AG08395 (cell line): ENCODE measurements at regions not wholly inside any gene's neighbourhood (a gene's known extent, or its start where the extent isn't known, plus 50 kb on each side); places are given as distances from the start of the nearest gene placed in this dataset.
"Not testable (repeated sequence)": the region's sequence is repeated elsewhere in the genome, so short reads cannot be mapped to it uniquely, and the experiment has no call there.

ENCODE experiments used
- DNase-seq: peaks from one replicate; pipeline ENCODE4 v3.0.0; 2012; ENCODE audit warnings: mixed read lengths, low spot score

DNA sequence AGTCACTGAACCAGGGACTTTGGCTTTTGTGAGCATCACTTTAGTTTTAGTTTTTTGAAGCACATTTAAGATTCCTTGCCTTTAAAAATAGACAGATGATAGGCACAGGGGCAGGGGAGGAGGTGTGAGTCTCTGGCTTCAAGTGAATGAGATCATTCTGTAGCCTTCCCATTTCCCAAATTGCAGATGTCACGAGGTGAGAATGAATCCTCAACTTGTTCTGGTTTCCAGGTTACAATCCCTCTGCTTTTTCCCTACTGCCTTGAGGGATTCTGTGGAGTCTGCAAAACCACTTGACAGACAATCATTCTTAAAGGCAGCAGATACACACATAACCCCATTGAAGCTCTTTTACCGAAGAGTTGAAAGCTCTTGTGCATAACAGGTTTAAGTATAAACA is 332.4 kb downstream of the DMAC1 start:
- no peak for DNase-seq

DNA sequence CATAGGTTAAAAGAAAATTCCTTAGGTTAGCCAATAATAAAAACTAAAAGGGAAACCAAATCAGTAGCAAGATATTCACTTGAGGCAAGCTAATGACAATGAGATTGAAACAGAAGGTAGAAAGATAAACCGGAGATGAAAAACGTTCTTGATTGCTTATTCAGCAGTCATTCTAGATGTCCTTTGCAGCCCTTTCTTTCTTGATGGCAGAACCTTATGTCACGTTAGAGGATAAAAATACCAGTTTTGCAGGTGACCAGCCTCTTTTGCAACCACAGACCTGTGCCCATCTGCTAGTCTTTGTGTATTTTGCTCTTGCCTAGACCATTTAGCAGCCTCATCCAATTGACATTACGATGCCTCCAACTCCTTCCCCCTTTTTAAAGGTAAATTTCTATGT is 337.8 kb downstream of the DMAC1 start:
- no peak for DNase-seq

DNA sequence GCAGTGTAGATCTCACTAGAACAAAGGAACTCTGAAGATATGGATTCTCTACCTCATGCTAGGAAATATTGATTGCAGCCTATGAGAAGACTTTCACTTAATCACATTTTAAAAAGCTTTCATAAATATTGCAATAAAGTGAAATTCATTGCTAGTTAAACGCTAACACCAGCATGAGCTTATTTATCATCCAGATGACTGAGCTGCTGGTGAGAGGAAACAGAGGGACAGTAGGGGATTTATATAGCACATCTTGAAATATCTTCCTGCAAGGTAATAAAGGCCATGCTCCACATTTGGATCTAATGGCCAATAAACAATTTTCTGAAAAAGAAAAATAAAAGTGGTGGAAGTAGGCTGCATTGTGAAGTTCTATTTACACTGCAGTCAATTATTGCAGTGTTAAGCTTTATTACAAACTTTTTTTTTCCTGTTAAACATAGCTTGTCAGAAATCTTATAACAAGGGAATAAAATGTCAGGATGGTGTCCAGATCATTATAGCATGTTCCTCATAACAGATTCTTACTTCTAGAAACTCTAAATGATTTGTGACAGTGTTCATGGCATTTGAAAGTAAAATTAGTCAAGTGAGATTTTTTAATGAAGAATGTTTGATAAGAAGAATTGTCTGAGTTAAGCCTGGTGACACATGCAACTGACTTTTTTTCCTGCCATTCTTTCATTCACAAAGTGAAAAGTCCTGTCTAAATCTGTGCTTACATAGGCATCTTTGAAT is 342.6 kb downstream of the DMAC1 start:
- no peak for DNase-seq

DNA sequence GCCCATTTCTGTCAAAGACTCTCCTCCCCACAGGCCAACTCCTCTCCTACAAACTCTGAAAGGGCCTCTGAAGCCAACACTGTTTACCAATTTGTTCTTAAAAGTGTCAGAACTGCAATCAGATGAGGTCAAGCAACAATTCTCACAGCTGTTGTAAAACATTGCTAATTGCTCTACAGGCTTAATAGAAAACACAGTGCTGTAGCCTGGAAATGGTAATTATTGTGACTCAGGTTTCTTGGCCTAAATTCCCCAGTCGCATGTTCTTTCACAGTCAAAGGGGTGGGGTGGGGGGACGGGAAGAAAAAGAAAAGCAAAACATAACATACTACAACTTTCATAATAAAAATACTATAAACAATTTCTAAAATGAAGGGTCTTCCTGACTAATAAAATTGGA is 343.2 kb downstream of the DMAC1 start:
- DNase-seq, result no peak

DNA sequence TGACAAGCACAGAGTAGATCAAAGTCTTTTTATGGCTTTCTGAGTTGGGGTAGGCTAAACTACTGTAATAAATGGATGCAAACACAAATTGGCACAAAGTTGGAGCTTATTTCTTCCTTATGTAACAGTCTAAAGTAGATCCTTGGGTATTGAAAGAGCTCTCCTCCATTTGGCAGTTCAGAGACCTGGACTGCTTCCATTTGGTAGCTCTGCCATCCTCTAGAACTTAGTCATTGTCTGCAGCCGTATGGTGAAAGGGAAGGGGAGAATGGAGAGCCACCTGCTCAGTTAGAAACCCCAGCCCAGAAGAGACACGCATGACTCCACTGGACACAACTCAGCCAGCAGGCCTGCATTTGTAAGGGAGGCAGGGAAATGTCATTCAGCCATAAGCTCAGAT is 345.0 kb downstream of the DMAC1 start:
- no peak for DNase-seq

DNA sequence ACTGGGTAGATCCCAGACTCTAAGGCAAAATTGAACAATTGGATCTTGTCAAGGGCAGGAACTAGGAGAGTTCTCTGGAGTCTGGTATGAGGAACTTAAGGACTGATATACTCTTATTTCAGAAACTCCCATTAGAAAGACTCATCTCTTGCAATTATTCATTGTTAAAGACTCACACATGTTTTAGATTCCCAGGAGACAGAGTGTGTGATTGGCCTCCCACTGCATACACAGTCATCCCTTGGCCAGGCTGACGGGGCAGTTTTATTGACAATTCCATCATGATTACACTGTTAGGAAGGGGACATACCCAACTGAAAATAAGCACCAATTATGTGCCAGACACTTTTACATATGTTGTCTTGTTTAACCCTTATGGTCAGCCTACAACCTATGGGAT is 347.2 kb downstream of the DMAC1 start:
- peak; percentile 55 for DNase-seq

DNA sequence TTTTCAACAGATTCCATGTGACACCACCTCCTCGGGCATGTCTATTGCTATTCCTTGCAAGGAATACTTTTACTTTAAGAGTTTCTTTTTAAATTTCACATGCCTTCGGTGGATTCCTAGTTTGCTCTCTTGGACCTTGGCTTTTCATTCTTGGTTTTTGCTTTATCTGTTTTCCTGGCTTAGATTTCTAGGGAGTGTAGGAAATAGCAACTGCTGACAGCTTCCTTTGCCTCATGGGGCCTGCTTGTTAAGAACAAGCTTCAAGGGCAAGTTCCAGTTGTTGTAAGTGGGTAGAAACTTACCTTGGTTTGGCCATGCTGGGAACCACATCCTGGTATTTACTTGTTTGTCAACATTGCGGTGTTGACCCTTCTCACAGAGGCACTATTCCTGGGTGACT is 348.5 kb downstream of the DMAC1 start:
- no peak for DNase-seq

DNA sequence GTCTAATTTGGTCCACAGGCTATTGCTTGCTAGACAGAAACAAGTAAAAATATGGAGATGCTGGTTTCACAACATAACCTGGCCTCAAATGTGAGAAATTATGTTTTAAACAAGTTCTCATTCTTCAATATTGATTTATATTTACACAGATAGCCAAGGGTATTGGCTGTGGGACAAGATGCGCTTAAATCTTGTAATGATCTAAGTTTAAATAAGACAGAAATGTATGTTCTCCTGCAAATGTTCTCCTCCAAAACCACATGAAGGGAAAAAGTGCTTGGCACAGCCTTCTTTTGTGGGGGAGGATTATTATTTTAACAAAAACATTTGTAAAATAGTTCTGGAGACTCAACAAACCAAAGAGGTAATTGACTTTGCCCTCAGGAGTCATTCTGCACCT is 356.0 kb downstream of the DMAC1 start:
- no peak for DNase-seq

DNA sequence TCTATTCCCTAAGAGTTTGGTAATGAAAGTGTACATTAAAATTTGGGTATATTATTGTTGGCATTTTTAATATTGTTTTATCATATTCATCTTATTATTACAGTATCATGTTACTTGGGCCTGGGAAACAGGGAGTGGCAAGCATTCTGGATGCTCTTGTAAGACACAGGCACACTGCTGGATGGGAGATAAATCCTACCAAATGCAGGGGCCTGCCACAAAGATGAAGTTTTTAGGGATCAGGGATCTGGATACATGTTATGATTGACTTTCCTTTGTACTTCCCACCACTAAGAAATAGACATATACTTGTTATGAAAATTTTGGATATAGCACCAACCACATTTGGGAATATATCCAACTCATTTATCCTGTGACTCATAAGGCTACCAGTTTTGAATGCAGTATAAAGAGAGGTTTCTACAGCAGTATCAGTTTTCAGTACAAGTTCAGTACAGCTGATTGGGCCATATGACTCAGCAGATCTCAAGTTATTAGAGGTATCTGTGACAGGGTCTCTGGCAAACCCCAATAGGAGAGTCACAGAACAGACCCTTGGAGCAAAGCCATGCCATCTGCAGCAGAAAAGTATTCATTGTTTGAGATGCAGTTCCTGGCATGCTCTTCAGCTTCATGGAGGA is 360.1 kb downstream of the DMAC1 start:
- DNase-seq, result no peak

DNA sequence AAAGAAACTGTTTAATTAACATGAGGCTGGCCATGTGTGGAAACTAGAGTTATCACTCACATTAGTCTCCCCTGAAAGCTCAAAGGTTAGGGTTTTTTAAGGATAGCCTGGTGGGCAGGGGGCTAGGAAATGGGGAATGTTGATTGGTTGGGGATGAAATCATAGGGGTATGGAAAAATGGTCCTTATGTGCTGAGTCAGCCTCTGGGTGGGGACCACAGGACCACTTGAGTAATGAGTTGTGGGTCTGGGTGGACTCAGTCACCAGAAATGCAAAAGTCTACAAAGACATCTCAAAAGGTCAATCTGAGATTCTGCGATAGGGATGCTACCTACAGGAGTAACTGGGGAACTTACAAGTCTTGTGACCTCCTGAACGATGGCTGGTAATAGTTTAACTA is 362.8 kb downstream of the DMAC1 start:
- DNase-seq, result no peak

DNA sequence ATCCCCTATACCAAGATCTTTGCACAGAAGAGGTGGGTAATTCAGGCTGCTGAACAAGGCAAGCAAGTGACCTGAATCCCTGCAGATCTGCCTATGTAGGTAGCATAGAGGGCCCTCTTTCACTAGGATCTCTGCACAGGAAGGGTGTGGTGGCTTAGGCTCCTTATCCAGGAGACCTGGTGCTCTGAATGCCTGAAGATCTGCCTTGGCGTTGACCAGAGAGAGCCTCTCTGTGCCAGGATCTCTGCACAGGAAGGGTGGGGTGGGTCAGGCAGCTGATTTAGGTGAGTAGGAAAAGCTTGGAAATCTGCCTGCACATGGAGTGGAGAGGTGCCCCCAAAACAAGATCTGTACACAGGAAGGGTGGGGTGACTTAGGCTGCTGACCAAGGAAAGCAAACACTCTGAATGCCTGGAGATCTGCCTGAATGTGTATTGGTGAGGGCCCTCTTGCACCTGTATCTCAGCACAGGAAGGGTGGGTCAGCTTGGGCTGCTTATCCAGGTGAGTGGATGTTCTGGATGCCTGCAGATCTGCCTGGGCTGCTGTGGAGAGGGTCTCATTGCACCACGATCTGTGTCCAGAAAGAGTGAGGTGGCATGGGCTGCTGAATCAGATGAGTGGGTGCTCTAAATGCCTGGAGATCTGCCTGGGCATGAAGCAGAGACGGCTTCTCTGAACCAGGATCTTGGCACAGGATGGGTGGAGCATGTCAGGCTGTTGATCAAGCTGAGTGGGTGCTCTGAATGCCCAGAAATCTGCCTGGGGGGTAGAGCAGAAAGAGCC is 365.9 kb downstream of the DMAC1 start:
- DNase-seq, result no peak

DNA sequence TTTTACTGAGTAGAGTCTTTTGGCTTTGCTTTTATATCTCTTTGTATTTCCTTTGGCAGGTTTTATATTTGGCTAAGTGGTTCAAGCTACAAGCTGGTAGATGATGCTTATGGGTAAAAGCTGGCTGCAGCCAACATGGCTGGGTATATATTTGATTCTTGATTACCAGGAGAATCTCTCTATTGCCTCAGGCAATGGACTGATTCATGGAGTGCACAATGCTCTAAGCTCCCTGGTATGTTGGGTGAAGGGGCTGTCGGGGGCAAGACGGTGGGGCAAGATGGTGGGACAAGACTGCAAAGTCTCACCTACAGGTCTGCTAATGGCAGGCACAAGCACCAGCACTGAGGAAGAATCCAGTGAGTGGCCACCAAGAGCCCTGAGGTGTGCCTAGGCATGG is 366.6 kb downstream of the DMAC1 start:
- DNase-seq, result no peak

DNA sequence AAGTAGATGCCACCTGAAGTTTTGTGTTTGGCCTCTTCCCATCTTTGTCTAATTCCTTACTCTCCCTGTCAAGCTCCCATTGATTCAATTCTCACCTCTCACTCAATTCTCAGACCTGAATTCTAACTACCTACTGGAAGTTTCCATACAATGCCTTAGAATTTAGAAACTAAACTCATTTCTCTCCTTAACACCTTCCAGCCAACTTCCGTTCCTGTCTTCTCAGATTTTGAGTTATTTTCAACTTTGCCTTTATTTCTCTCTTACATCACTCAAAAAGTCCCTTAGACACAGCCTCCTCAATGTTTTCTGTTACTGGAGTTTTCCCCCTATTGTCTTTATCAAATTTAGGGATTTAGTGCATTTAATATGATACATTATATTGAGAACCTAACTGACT is 382.2 kb downstream of the DMAC1 start:
- DNase-seq, result not testable (repeated sequence)

DNA sequence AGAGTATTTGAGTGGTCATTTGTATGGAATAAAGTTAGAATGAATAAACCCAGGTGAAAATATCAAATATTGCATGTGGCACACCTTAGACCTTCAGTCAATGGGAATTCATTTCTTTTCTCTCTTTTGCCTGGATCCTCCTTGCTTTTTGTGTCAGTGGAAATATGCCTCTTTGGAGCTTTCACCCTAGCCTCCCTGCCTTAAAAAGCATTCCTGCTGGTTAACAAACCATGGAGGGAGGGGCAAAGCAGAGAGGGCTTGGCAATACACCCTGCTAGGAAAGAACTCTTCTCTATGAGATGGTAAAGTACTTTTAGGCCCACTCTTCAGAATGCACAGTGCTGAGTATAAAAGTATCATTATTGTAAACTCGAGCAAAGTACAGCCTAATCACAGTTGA is 383.7 kb downstream of the DMAC1 start:
- no peak for DNase-seq

DNA sequence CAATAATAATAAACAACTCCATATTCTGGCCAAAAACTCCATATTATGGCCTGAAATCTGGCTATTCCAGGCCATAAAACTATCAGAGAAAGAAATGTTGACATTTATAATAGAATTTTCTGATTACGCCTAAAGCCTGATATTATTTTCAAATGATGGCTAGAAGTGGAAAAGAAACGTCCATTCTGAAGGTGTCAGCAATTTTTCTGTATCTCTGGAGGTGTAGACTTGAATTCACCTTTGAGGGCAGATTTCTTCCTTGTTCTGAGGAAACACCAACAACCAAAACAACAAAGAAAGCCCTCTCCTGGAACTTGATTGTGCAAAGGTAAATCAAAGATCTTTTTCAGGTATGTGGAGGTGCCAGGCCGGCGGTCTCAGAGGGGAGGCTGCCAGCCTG is 390.7 kb downstream of the DMAC1 start:
- no peak for DNase-seq

DNA sequence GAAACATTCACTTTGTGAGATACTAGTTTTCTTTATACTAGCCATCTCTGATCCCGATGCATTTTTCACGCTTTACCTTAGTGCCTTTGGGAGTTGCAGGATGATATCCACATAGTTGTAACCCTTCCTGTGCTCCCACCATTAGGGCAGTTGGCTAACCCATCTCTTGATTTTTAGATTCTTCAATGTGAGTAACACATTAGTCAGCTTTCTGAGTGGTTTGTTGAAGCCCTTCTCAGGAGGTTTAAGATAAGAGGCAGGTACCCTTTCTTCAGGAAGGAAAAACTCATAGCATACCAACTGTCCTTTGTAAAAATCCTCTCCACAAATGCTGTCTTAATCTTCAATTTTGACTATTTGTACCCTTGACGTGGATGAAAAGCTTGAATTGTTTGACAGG is 392.3 kb downstream of the DMAC1 start:
- no peak for DNase-seq

DNA sequence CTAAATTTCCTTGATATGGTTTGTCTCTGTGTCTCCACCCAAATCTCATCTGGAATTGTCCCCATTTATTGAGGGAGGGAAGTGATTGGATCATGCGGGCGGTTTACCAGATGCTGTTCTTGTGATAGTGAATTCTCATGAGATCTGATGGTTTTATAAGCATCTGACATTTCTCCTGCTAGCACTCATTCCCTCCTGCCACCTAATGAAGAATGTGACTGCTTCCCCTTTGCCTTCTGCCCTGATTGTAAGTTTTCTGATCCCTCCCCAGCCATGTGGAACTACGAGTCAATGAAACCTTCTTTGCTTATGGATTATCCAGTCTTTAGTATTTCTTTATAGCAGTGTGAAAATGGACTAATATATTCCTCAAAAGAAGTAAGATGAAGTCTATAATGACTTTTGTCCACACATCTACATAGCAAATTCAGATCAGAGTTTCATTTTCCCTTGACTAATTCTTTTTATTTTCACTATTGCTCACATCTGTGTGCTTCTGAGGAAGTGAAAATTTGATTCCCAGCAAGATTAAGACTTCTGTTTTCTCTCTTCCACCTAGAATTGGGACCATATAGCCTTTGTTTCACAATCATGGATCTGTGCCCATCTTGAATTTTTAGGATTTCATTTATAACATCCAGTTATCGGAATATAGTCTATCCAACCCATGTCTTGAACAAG is 393.5 kb downstream of the DMAC1 start:
- DNase-seq, result no peak

DNA sequence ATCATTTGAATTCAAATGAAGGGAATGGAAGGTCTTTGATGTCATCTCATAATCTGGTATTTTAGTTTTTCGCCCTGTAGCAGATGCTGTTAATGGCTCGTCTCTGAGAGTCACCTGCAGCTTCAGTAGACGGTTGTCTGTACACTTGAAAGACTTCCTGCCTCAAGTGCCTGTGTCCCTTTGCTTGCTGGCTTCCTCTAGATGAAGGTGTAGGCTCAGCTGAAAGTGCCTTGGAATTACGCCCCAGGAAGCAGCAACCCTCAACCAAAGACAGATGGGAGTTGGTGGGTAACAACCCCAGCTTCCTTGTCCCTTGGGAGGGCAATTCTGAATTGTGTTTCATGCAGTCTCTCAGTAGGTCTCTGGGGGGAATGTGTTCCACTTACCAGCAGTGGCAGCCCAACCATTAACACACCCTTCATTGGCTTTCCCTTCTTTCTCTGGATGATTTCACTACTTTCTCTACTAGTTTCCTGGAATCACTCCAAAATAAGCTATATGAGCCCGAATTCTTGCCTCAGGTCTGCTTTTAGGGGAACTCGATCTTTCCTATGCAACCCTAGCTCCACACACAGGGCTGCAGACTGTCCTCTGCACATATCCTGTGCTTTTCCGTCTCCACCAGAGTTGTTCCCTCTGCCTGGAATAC is 395.6 kb downstream of the DMAC1 start:
- no peak for DNase-seq

DNA sequence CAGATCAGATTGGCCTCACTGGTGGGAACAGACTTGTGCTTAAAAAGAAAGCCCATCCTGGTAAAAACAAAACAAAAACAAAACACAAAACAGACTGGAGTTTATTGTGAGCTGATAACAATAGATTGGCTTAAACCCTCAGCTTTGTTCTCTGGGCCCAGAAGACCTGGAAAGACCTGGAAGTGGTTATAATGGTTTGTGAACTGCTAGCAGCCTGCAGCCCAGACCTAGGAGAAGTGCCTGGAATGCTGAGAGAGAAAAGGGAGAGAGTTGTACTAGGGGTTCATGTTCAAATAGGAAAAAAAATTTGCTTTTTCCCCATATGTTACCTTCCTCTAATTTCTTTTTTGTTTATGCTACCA is 396.6 kb downstream of the DMAC1 start:
- DNase-seq, result no peak

DNA sequence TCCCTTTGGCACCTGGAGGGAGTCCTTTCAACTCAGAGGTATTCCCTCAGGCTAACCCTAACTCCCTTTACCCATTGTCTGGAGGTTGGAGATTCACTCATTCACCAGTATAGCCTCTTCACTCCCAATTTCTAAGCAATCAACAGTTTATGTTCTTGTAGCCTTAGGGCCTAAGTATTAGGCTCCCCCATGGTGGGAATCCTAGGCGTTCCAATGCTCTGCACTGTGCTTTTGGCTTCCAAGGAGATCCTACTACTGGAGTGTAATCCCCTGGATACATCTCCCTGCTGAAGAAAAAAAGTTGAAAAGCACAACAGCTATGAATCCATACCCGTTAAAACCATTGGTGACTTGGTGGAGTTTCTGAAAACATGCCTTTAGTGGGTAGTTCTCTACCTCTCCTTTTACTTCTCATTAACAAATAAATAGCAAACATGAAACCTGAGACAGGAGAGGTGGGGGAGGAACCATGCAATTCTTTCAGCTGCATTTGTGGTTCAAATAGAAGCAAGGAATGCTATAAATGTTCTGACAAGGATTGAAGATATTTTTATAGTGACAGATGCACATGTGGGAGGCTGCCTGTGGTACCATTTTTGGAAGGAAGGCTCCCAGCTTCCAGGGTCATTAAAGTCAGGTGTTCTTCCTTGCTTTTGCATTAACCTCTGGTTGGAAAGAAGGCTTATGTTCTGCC is 397.1 kb downstream of the DMAC1 start:
- no peak for DNase-seq

DNA sequence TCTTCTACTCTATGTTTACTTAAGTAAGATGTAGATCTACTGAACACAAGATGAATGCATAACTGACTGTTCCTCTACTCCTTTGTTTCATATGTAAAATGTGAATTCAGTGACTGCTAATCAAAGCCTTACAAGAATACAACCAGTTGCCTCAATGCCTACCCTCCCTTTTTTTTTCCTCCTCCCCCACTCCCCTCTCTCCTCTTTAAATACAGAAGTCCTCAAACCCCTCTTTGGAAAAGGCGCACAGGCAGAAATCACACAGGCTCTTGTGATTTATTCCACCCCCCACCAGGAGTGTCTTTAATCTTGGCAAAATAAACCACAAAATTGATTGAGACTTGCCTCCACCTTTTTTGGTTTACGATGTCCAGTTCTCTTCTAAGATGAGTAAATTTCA is 398.5 kb downstream of the DMAC1 start:
- no peak for DNase-seq
